Epidermal melanocyte (primary cell): ENCODE measurements at regions not wholly inside any gene's neighbourhood (a gene's known extent, or its start where the extent isn't known, plus 50 kb on each side); places are given as distances from the start of the nearest gene placed in this dataset.
"Not testable (repeated sequence)": the region's sequence is repeated elsewhere in the genome, so short reads cannot be mapped to it uniquely, and the experiment has no call there.

ENCODE experiments used
- DNase-seq: peaks from one replicate; pipeline ENCODE4 v3.0.0; 2011; ENCODE audit warnings: low spot score; ENCODE audit not compliant: insufficient read length

GRCh38 chr12:91271185-91271584 lies 88.6 kb upstream of the DCN start:
- no peak for DNase-seq

GRCh38 chr12:91267039-91267438 lies 84.4 kb upstream of the DCN start:
- no peak for DNase-seq

GRCh38 chr12:91264178-91264577 lies 81.6 kb upstream of the DCN start:
- no peak for DNase-seq

- DNase-seq = no peak
These were observed 79.4 kb upstream of the DCN start for GRCh38 chr12:91261820-91262676.

- no peak for DNase-seq
These were observed 73.8 kb upstream of the DCN start for GRCh38 chr12:91256411-91256810.

- DNase-seq = no peak
These were observed 69.7 kb upstream of the DCN start for GRCh38 chr12:91252341-91252740.

GRCh38 chr12:91250273-91250665 lies 67.7 kb upstream of the DCN start:
- no peak for DNase-seq

GRCh38 chr12:91249518-91250272 lies 67.1 kb upstream of the DCN start:
- no peak for DNase-seq

GRCh38 chr12:91249054-91249453 lies 66.4 kb upstream of the DCN start:
- DNase-seq = no peak

GRCh38 chr12:91243177-91243576 lies 60.6 kb upstream of the DCN start:
- not testable (repeated sequence) for DNase-seq

GRCh38 chr12:91241756-91242155 lies 59.1 kb upstream of the DCN start:
- no peak for DNase-seq

- DNase-seq = no peak
These were observed 57.9 kb upstream of the DCN start for GRCh38 chr12:91240386-91241095.

GRCh38 chr12:91239481-91239880 lies 56.9 kb upstream of the DCN start:
- no peak for DNase-seq
